ENCODE measurements at regions not wholly inside any gene's neighbourhood (a gene's known extent, or its start where the extent isn't known, plus 50 kb on each side); places are given as distances from the start of the nearest gene placed in this dataset.

DNA sequence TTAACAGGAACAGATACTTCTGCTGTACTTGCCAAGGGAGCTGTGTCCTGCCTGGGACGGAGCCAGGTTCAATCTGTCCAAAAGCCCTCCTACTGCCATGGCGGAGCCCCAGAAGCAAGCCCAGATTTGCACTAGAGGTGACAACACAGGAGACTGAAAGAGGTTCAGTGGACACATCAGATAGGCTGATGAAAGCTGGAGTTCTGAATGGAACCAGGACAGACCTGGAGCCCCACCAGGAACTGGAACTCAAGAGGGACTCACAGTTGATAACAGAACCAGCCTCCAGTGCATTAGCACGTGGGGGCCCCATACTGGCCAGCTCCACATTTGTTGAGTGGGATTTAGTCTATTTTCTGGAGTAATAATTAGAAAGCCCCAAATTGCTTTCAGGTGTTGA, 315.5 kb downstream of the ARRDC4 start:
- Histone ChIP-seq H3K9me2 (ENCODE audit: insufficient read depth) (no peaks in the 10 kb centered on the region), H3K9ac (ENCODE audit: low read length) (no peak overlapping the region), H3K27me3 (ENCODE audit: insufficient read depth, low read length) (peaks cover 3% of the 10 kb centered on the region; the same call in 1 of the 2 replicates), H3K4me2 (ENCODE audit: low read length) (no peak overlapping the region), H2AFZ (ENCODE audit: low read depth, low read length, poor library complexity, severe bottlenecking) (no peak overlapping the region), H3K27ac (ENCODE audit: low read depth, low read length) (no peak overlapping the region), H3K79me2 (ENCODE audit: insufficient read depth, low read length) (no peaks in the 10 kb centered on the region), H3K4me1 (ENCODE audit: control insufficient read depth in 1 of 2, insufficient read depth in 2 of 2, low read length in 2 of 2) (no peaks in the 10 kb centered on the region), H3K9me3 (ENCODE audit: control insufficient read depth in 1 of 2, insufficient read depth in 1 of 2, low read depth in 1 of 2, low read length in 2 of 2) (no peaks in the 10 kb centered on the region), H3K4me3 (replicated peaks in 1 of 2; ENCODE audit: low read depth in 1 of 2, low read length in 2 of 2) (no peak overlapping the region), H3K36me3 (ENCODE audit: control insufficient read depth in 1 of 2, insufficient read depth in 2 of 2, low read length in 2 of 2) (no peaks in the 10 kb centered on the region), H4K20me1 (ENCODE audit: insufficient read depth) (no peaks in the 10 kb centered on the region)
- BruUV-seq (replicated peaks), result no TSS peak
- ChIA-PET POLR2A (no interaction called here), RAD21 (ENCODE audit: low non-redundant PET in 1 of 2, low total read pairs in 2 of 2, uncharacterized antibody in 2 of 2, unreplicated experiment in 2 of 2) (no interaction called here), CTCF (no interaction called here)
- TF ChIP-seq ZNF274 (IDR thresholded peaks at IDR 0.05; ENCODE audit: low read depth, low read length) (no peak), SIN3A (IDR thresholded peaks at IDR 0.05; ENCODE audit: low read depth) (no peak)
- ATAC-seq (no peak), DNase-seq (ENCODE audit: low read depth, low spot score) (no peak)
- intact Hi-C loops (cut with micrococcal nuclease), result no loop called here

DNA sequence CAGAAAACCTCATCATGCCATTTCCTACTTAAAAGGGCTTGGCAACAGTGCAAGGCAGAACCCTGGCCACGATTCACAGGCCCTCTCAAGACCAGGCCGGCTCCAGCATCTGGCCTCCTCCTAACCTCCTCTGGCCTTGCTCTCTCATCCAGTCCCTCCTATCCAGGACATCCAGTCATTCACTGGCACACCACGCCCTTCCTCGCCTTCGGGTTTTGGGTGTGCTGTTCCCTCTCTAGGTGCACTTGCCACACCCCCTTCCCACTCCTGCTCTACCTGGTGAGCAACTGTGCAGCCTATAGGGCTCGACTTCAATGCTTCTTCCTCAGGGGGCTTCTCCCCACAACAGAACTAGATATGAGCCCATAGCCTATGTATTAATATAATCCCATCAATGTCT, 317.1 kb downstream of the ARRDC4 start:
- Histone ChIP-seq H3K27me3 (ENCODE audit: insufficient read depth, low read length) (peaks cover 3% of the 10 kb centered on the region; the same call in 1 of the 2 replicates), H3K36me3 (ENCODE audit: control insufficient read depth in 1 of 2, insufficient read depth in 2 of 2, low read length in 2 of 2) (no peaks in the 10 kb centered on the region), H3K4me3 (replicated peaks in 1 of 2; ENCODE audit: low read depth in 1 of 2, low read length in 2 of 2) (no peak overlapping the region), H3K27ac (ENCODE audit: low read depth, low read length) (no peak overlapping the region), H3K4me2 (ENCODE audit: low read length) (no peak overlapping the region), H2AFZ (ENCODE audit: low read depth, low read length, poor library complexity, severe bottlenecking) (no peak overlapping the region), H3K9me3 (ENCODE audit: control insufficient read depth in 1 of 2, insufficient read depth in 1 of 2, low read depth in 1 of 2, low read length in 2 of 2) (no peaks in the 10 kb centered on the region), H3K9ac (ENCODE audit: low read length) (no peak overlapping the region), H4K20me1 (ENCODE audit: insufficient read depth) (no peaks in the 10 kb centered on the region), H3K9me2 (ENCODE audit: insufficient read depth) (no peaks in the 10 kb centered on the region), H3K4me1 (ENCODE audit: control insufficient read depth in 1 of 2, insufficient read depth in 2 of 2, low read length in 2 of 2) (no peaks in the 10 kb centered on the region), H3K79me2 (ENCODE audit: insufficient read depth, low read length) (no peaks in the 10 kb centered on the region)
- ATAC-seq (no peak), DNase-seq (ENCODE audit: low read depth, low spot score) (no peak)
- BruUV-seq (replicated peaks), result no TSS peak
- TF ChIP-seq JUND (IDR thresholded peaks at IDR 0.05) (no peak), TCF7L2 (IDR thresholded peaks at IDR 0.05; ENCODE audit: borderline replicate concordance, extremely low read depth, insufficient read depth, insufficient read length) (no peak)
- TF ChIP-seq, protein P1, sequence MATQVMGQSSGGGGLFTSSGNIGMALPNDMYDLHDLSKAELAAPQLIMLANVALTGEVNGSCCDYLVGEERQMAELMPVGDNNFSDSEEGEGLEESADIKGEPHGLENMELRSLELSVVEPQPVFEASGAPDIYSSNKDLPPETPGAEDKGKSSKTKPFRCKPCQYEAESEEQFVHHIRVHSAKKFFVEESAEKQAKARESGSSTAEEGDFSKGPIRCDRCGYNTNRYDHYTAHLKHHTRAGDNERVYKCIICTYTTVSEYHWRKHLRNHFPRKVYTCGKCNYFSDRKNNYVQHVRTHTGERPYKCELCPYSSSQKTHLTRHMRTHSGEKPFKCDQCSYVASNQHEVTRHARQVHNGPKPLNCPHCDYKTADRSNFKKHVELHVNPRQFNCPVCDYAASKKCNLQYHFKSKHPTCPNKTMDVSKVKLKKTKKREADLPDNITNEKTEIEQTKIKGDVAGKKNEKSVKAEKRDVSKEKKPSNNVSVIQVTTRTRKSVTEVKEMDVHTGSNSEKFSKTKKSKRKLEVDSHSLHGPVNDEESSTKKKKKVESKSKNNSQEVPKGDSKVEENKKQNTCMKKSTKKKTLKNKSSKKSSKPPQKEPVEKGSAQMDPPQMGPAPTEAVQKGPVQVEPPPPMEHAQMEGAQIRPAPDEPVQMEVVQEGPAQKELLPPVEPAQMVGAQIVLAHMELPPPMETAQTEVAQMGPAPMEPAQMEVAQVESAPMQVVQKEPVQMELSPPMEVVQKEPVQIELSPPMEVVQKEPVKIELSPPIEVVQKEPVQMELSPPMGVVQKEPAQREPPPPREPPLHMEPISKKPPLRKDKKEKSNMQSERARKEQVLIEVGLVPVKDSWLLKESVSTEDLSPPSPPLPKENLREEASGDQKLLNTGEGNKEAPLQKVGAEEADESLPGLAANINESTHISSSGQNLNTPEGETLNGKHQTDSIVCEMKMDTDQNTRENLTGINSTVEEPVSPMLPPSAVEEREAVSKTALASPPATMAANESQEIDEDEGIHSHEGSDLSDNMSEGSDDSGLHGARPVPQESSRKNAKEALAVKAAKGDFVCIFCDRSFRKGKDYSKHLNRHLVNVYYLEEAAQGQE (IDR thresholded peaks at IDR 0.05; ENCODE audit: low read depth), result no peak
- TF ChIP-seq, protein P2, sequence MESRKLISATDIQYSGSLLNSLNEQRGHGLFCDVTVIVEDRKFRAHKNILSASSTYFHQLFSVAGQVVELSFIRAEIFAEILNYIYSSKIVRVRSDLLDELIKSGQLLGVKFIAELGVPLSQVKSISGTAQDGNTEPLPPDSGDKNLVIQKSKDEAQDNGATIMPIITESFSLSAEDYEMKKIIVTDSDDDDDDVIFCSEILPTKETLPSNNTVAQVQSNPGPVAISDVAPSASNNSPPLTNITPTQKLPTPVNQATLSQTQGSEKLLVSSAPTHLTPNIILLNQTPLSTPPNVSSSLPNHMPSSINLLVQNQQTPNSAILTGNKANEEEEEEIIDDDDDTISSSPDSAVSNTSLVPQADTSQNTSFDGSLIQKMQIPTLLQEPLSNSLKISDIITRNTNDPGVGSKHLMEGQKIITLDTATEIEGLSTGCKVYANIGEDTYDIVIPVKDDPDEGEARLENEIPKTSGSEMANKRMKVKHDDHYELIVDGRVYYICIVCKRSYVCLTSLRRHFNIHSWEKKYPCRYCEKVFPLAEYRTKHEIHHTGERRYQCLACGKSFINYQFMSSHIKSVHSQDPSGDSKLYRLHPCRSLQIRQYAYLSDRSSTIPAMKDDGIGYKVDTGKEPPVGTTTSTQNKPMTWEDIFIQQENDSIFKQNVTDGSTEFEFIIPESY (IDR thresholded peaks at IDR 0.05; ENCODE audit: extremely low read depth, insufficient replicate concordance, low read length), result no peak
- TF ChIP-seq, protein P3, sequence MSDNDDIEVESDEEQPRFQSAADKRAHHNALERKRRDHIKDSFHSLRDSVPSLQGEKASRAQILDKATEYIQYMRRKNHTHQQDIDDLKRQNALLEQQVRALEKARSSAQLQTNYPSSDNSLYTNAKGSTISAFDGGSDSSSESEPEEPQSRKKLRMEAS (IDR thresholded peaks at IDR 0.05), result no peak
- ChIA-PET CTCF (no interaction called here), POLR2A (no interaction called here), RAD21 (ENCODE audit: low non-redundant PET in 1 of 2, low total read pairs in 2 of 2, uncharacterized antibody in 2 of 2, unreplicated experiment in 2 of 2) (no interaction called here)
- intact Hi-C loops (cut with micrococcal nuclease), result no loop called here
